MM.1S (cell line): ENCODE measurements at regions not wholly inside any gene's neighbourhood (a gene's known extent, or its start where the extent isn't known, plus 50 kb on each side); places are given as distances from the start of the nearest gene placed in this dataset.

Experiments
- EZH2 ChIP-seq: fragments of 300-600 bp; sonication (generic); optimal IDR thresholded peaks from 2 replicates; pipeline ENCODE3; 2017; ENCODE audit warnings: low read depth, mild to moderate bottlenecking, antibody characterized with exemption, low read length, mixed read lengths
- TF ChIP-seq, protein P1 (sequence below): fragments of 300-600 bp; sonication (generic); IDR thresholded peaks from 2 replicates; pipeline ENCODE4 v1.5.1; 2016; ENCODE audit warnings: antibody characterized with exemption, low read length, mixed read lengths

DNA sequence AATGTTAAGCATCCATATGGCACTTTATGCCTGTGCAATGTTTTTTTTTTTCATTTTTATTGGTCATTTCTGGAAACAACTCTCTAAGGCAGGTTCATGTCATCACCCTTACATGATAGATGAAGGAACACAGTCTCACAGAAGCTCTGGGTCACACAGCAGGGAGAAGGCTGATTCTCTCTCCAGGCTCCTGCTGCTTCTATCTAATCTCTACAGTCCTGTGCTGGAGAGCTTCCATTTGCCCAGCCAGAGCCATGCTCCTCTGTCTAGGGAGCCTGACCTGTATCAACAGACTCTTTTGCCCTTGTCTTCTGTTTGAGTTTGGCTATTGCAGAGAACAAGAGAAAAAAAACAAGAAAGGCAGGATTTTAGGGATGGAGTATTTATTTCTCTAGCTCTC, 584.8 kb downstream of the MBD2 start:
- no peak for TF ChIP-seq EZH2
- TF ChIP-seq, protein P1, sequence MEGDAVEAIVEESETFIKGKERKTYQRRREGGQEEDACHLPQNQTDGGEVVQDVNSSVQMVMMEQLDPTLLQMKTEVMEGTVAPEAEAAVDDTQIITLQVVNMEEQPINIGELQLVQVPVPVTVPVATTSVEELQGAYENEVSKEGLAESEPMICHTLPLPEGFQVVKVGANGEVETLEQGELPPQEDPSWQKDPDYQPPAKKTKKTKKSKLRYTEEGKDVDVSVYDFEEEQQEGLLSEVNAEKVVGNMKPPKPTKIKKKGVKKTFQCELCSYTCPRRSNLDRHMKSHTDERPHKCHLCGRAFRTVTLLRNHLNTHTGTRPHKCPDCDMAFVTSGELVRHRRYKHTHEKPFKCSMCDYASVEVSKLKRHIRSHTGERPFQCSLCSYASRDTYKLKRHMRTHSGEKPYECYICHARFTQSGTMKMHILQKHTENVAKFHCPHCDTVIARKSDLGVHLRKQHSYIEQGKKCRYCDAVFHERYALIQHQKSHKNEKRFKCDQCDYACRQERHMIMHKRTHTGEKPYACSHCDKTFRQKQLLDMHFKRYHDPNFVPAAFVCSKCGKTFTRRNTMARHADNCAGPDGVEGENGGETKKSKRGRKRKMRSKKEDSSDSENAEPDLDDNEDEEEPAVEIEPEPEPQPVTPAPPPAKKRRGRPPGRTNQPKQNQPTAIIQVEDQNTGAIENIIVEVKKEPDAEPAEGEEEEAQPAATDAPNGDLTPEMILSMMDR = no peak
